ENCODE measurements at regions not wholly inside any gene's neighbourhood (a gene's known extent, or its start where the extent isn't known, plus 50 kb on each side); places are given as distances from the start of the nearest gene placed in this dataset.

GRCh38 chr12:111073370-111073769, 153.0 kb upstream of the MYL2 start (continued):
- TF ChIP-seq USF2 (CRISPR knock-in tag; IDR thresholded peaks at IDR 0.05) (no peak), CDX4 (CRISPR knock-in tag; IDR thresholded peaks at IDR 0.05; ENCODE audit: borderline replicate concordance) (no peak), TEAD1 (CRISPR knock-in tag; IDR thresholded peaks at IDR 0.05) (no peak), ATF2 (CRISPR knock-in tag; IDR thresholded peaks at IDR 0.05; ENCODE audit: borderline replicate concordance, low read depth) (no peak), ZNF121 (CRISPR knock-in tag; IDR thresholded peaks at IDR 0.05) (no peak)

GRCh38 chr12:111072299-111072698, 151.9 kb upstream of the MYL2 start:
- Mint-ChIP-seq H3K27me3 (ENCODE audit: low read depth) (no peaks in the 10 kb centered on the region), H3K36me3 (no peaks in the 10 kb centered on the region), H3K4me3 (no peak overlapping the region), H3K9me3 (no peaks in the 10 kb centered on the region), H3K27ac (no peak overlapping the region), H3K4me1 (peaks cover 28% of the 10 kb centered on the region)
- ATAC-seq, result peak; percentile 83
- DNase-seq (ENCODE audit: low spot score), result no peak
- ChIA-PET POLR2A (no interaction called here), CTCF (interaction anchor here (1.2 kb wide), 1 partner anchor 12 kb away, joined by 3 read pairs; no protein-coding TSS in a partner anchor)
- no peak for TF ChIP-seq TEAD4 (CRISPR knock-in tag; IDR thresholded peaks at IDR 0.05)
- TF ChIP-seq ZNF138 (CRISPR knock-in tag; conservative IDR thresholded peaks at IDR 0.05), result no peak
- TF ChIP-seq IRF2 (CRISPR knock-in tag; IDR thresholded peaks at IDR 0.05; ENCODE audit: borderline replicate concordance, low read depth), result no peak
- no peak for TF ChIP-seq RORB (CRISPR knock-in tag; IDR thresholded peaks at IDR 0.05)
- no peak for TF ChIP-seq FOXP4 (CRISPR knock-in tag; IDR thresholded peaks at IDR 0.05)
- TF ChIP-seq AR (CRISPR knock-in tag; IDR thresholded peaks at IDR 0.05), result no peak
- TF ChIP-seq TEAD1 (CRISPR knock-in tag; IDR thresholded peaks at IDR 0.05), result no peak
- TF ChIP-seq JUN (CRISPR knock-in tag; IDR thresholded peaks at IDR 0.05), result no peak
- no peak for TF ChIP-seq ELF4 (CRISPR knock-in tag; IDR thresholded peaks at IDR 0.05; ENCODE audit: low read depth)
- TF ChIP-seq ZSCAN18 (CRISPR knock-in tag; IDR thresholded peaks at IDR 0.05), result no peak
- TF ChIP-seq PRRX2 (CRISPR knock-in tag; IDR thresholded peaks at IDR 0.05), result no peak
- TF ChIP-seq ESRRA (CRISPR knock-in tag; IDR thresholded peaks at IDR 0.05; ENCODE audit: borderline replicate concordance), result no peak
- no peak for TF ChIP-seq ZNF416 (CRISPR knock-in tag; IDR thresholded peaks at IDR 0.05)
- no peak for TF ChIP-seq PRDM15 (CRISPR knock-in tag; IDR thresholded peaks at IDR 0.05)
- TF ChIP-seq AFF4 (CRISPR knock-in tag; IDR thresholded peaks at IDR 0.05; ENCODE audit: borderline replicate concordance), result no peak
